Mucosa of rectum (tissue), 2 donors: ENCODE measurements at regions not wholly inside any gene's neighbourhood (a gene's known extent, or its start where the extent isn't known, plus 50 kb on each side); places are given as distances from the start of the nearest gene placed in this dataset.
A peak's percentile ranks its signal among the peaks of the same experiment; 100 is the strongest.

ENCODE experiments used
- H3K27ac ChIP-seq, 2 donors: one replicate each; pipeline ENCODE4 v1.7.0; 2013; ENCODE audit warnings: inconsistent platforms in 2 of 2, low read depth in 2 of 2, low read length in 2 of 2
- H3K27me3 ChIP-seq, 2 donors: one replicate each; pipeline ENCODE4 v1.7.0; 2013; ENCODE audit warnings: low read length in 2 of 2; ENCODE audit not compliant: control insufficient read depth in 2 of 2, insufficient read depth in 2 of 2
- H3K36me3 ChIP-seq, 2 donors: one replicate each; pipeline ENCODE4 v1.7.0; 2013; ENCODE audit warnings: low read length in 2 of 2; ENCODE audit not compliant: control insufficient read depth in 2 of 2, insufficient read depth in 2 of 2
- H3K4me1 ChIP-seq, 2 donors: one replicate each; pipeline ENCODE4 v1.7.0; 2013; ENCODE audit warnings: low read length in 2 of 2, mild to moderate bottlenecking in 1 of 2; ENCODE audit not compliant: control insufficient read depth in 2 of 2, insufficient read depth in 2 of 2
- H3K4me3 ChIP-seq, 2 donors: one replicate each; pipeline ENCODE4 v1.7.0; 2013; ENCODE audit warnings: low read length in 2 of 2
- H3K9ac ChIP-seq, 2 donors: one replicate each; pipeline ENCODE4 v1.7.0; 2013; ENCODE audit warnings: low read length in 2 of 2, low read depth in 1 of 2, mild to moderate bottlenecking in 1 of 2
- H3K9me3 ChIP-seq, 2 donors: one replicate each; pipeline ENCODE4 v1.7.0; 2013; ENCODE audit warnings: low read length in 2 of 2; ENCODE audit not compliant: control insufficient read depth in 2 of 2
- donor health status: healthy.
- donor health status: Normal muscosa, but diverticular disease.

GRCh38 chr20:50417023-50417329 lies 93.2 kb upstream of the PTPN1 start:
- H3K27me3 ChIP-seq = no peaks in the 10 kb centered on the region
- H3K9ac ChIP-seq = peak overlapping the region in 1 of 2 donors; percentile 27
- H3K36me3 ChIP-seq = no peaks in the 10 kb centered on the region
- no peaks in the 10 kb centered on the region for H3K9me3 ChIP-seq
- no peak overlapping the region for H3K4me3 ChIP-seq
- peak overlapping the region; percentile 95 to 99 for H3K27ac ChIP-seq
- H3K4me1 ChIP-seq = peaks cover 20 to 35% of the 10 kb centered on the region in 2 donors

GRCh38 chr20:50417484-50418235 lies 92.5 kb upstream of the PTPN1 start:
- peaks cover 20 to 37% of the 10 kb centered on the region in 2 donors for H3K4me1 ChIP-seq
- no peak overlapping the region for H3K27ac ChIP-seq

GRCh38 chr20:50418890-50419642 lies 91.1 kb upstream of the PTPN1 start:
- Histone ChIP-seq H3K4me3 (no peak overlapping the region), H3K9ac (no peak overlapping the region), H3K27ac (no peak overlapping the region), H3K36me3 (no peaks in the 10 kb centered on the region), H3K4me1 (peaks cover 29 to 47% of the 10 kb centered on the region in 2 donors), H3K9me3 (no peaks in the 10 kb centered on the region), H3K27me3 (no peaks in the 10 kb centered on the region)

More at GRCh38 chr20:50417484-50418235, 92.5 kb upstream of the PTPN1 start:
- H3K9me3 ChIP-seq = no peaks in the 10 kb centered on the region
- no peak overlapping the region for H3K4me3 ChIP-seq
- H3K27me3 ChIP-seq = no peaks in the 10 kb centered on the region
- H3K36me3 ChIP-seq = no peaks in the 10 kb centered on the region
- H3K9ac ChIP-seq = no peak overlapping the region

- Histone ChIP-seq H3K27me3 (no peaks in the 10 kb centered on the region), H3K9ac (no peak overlapping the region), H3K4me1 (peaks cover 26 to 42% of the 10 kb centered on the region in 2 donors), H3K4me3 (no peak overlapping the region), H3K9me3 (no peaks in the 10 kb centered on the region), H3K27ac (no peak overlapping the region), H3K36me3 (no peaks in the 10 kb centered on the region)
Observed at GRCh38 chr20:50420380-50420779, 89.8 kb upstream of the PTPN1 start.

- H3K27ac ChIP-seq = peak overlapping the region; percentile 97 to 98
- H3K9ac ChIP-seq = peak overlapping the region in 1 of 2 donors; percentile 65
Observed at GRCh38 chr20:50421356-50422340, 88.5 kb upstream of the PTPN1 start.

GRCh38 chr20:50423758-50424157 lies 86.4 kb upstream of the PTPN1 start:
- Histone ChIP-seq H3K4me3 (no peak overlapping the region), H3K4me1 (peaks cover 21 to 33% of the 10 kb centered on the region in 2 donors), H3K9ac (peak overlapping the region; percentile 61 to 81), H3K27me3 (no peaks in the 10 kb centered on the region), H3K9me3 (no peaks in the 10 kb centered on the region), H3K27ac (peak overlapping the region; percentile 89 to 95), H3K36me3 (no peaks in the 10 kb centered on the region)

More at GRCh38 chr20:50421356-50422340, 88.5 kb upstream of the PTPN1 start:
- no peak overlapping the region for H3K4me3 ChIP-seq
- no peaks in the 10 kb centered on the region for H3K36me3 ChIP-seq
- no peaks in the 10 kb centered on the region for H3K9me3 ChIP-seq
- no peaks in the 10 kb centered on the region for H3K27me3 ChIP-seq
- peaks cover 15 to 31% of the 10 kb centered on the region in 2 donors for H3K4me1 ChIP-seq

GRCh38 chr20:50425076-50425475 lies 85.1 kb upstream of the PTPN1 start:
- Histone ChIP-seq H3K4me3 (no peak overlapping the region), H3K36me3 (no peaks in the 10 kb centered on the region), H3K9ac (no peak overlapping the region), H3K27me3 (no peaks in the 10 kb centered on the region), H3K27ac (no peak overlapping the region), H3K4me1 (peaks cover 21 to 31% of the 10 kb centered on the region in 2 donors), H3K9me3 (no peaks in the 10 kb centered on the region)

GRCh38 chr20:50426866-50427718 lies 83.1 kb upstream of the PTPN1 start:
- Histone ChIP-seq H3K9ac (no peak overlapping the region), H3K9me3 (no peaks in the 10 kb centered on the region), H3K4me3 (no peak overlapping the region), H3K36me3 (no peaks in the 10 kb centered on the region), H3K27ac (no peak overlapping the region), H3K27me3 (no peaks in the 10 kb centered on the region), H3K4me1 (peaks cover 21 to 28% of the 10 kb centered on the region in 2 donors)

- Histone ChIP-seq H3K4me1 (peaks cover 17 to 22% of the 10 kb centered on the region in 2 donors), H3K9ac (no peak overlapping the region), H3K27ac (no peak overlapping the region), H3K4me3 (no peak overlapping the region), H3K36me3 (no peaks in the 10 kb centered on the region), H3K27me3 (no peaks in the 10 kb centered on the region), H3K9me3 (no peaks in the 10 kb centered on the region)
Observed at GRCh38 chr20:50427719-50428083, 82.5 kb upstream of the PTPN1 start.
